Caki2 (cell line): ENCODE measurements at regions not wholly inside any gene's neighbourhood (a gene's known extent, or its start where the extent isn't known, plus 50 kb on each side); places are given as distances from the start of the nearest gene placed in this dataset.
"Not testable (repeated sequence)": the region's sequence is repeated elsewhere in the genome, so short reads cannot be mapped to it uniquely, and the experiment has no call there.

ENCODE experiments used
- DNase-seq: peaks from one replicate; pipeline ENCODE4 v3.0.0-alpha.2; 2015; ENCODE audit warnings: low read depth
- in situ Hi-C: cut with HindIII; loops from 2 replicates; pipeline ENCODE4 v1.10.0; 2016; ENCODE audit warnings: low sequenced_read_pairs, low pct_unique_long_range_greater_than_20kb, mixed read lengths

GRCh38 chr11:104727095-104727494, 171.2 kb downstream of the CASP12 start:
- in situ Hi-C loops, result no loop called here

GRCh38 chr11:104725796-104726408, 172.4 kb downstream of the CASP12 start:
- no peak for DNase-seq
- in situ Hi-C loops, result no loop called here

More at GRCh38 chr11:104727095-104727494, 171.2 kb downstream of the CASP12 start:
- no peak for DNase-seq

GRCh38 chr11:104713401-104713800, 184.9 kb downstream of the CASP12 start:
- in situ Hi-C loops, result no loop called here
- no peak for DNase-seq

GRCh38 chr11:104705490-104706190, 192.6 kb downstream of the CASP12 start:
- no peak for DNase-seq
- in situ Hi-C loops, result no loop called here

- in situ Hi-C loops, result no loop called here
- DNase-seq, result no peak
These were observed 193.4 kb downstream of the CASP12 start for GRCh38 chr11:104704888-104705287.

- DNase-seq, result no peak
- in situ Hi-C loops, result no loop called here
These were observed 194.0 kb downstream of the CASP12 start for GRCh38 chr11:104704146-104704830.

- peak; percentile 35 for DNase-seq
- in situ Hi-C loops, result no loop called here
These were observed 197.7 kb downstream of the CASP12 start for GRCh38 chr11:104700609-104701008.

GRCh38 chr11:104699981-104700380, 198.3 kb downstream of the CASP12 start:
- no peak for DNase-seq
- in situ Hi-C loops, result no loop called here

- in situ Hi-C loops, result no loop called here
- DNase-seq, result no peak
These were observed 203.2 kb downstream of the CASP12 start for GRCh38 chr11:104695065-104695463.

- DNase-seq, result peak; percentile 64
- in situ Hi-C loops, result no loop called here
These were observed 203.8 kb downstream of the CASP12 start for GRCh38 chr11:104694259-104695064.

- DNase-seq, result no peak
- in situ Hi-C loops, result no loop called here
These were observed 205.5 kb downstream of the CASP12 start for GRCh38 chr11:104692751-104693150.

- in situ Hi-C loops, result no loop called here
- no peak for DNase-seq
These were observed 207.1 kb downstream of the CASP12 start for GRCh38 chr11:104691129-104691528.

GRCh38 chr11:104690241-104690640, 208.0 kb downstream of the CASP12 start:
- in situ Hi-C loops, result no loop called here
- no peak for DNase-seq

GRCh38 chr11:104688731-104689130, 209.5 kb downstream of the CASP12 start:
- DNase-seq, result no peak
- in situ Hi-C loops, result no loop called here

- no peak for DNase-seq
- in situ Hi-C loops, result no loop called here
These were observed 216.1 kb downstream of the CASP12 start for GRCh38 chr11:104682206-104682605.

- DNase-seq, result no peak
- in situ Hi-C loops, result no loop called here
These were observed 219.0 kb downstream of the CASP12 start for GRCh38 chr11:104679258-104679657.

- DNase-seq, result no peak
- in situ Hi-C loops, result no loop called here
These were observed 219.9 kb downstream of the CASP12 start for GRCh38 chr11:104678408-104678807.

- in situ Hi-C loops, DNase-seq: not testable (repeated sequence)
These were observed 221.2 kb downstream of the CASP12 start for GRCh38 chr11:104677069-104677468.

- no peak for DNase-seq
- in situ Hi-C loops, result no loop called here
These were observed 225.4 kb downstream of the CASP12 start for GRCh38 chr11:104672897-104673296.
